Stimulated activated naive B cell treated with anti-CD40 and anti-IgM and Interleukin-4, amounts not matched to agents 10 μg/mL and 1 μg/mL and 100 μg/mL, for 72 hours (primary cell): ENCODE measurements at regions not wholly inside any gene's neighbourhood (a gene's known extent, or its start where the extent isn't known, plus 50 kb on each side); places are given as distances from the start of the nearest gene placed in this dataset.

Experiments
- ATAC-seq, 2 donors: fragments of 150-1000 bp; cut with Tn5 transposase; replicated peaks; 2 replicates each; pipeline ENCODE4 v1.10.0; 2021; ENCODE audit warnings: moderate library complexity in 1 of 2
- DNase-seq: peaks from one replicate; pipeline ENCODE4 v3.0.0; 2021
- H3K27ac Mint-ChIP-seq: one replicate; pipeline ENCODE4 v1.8.0; 2022; ENCODE audit warnings: mild to moderate bottlenecking, mixed read lengths
- H3K27me3 Mint-ChIP-seq, 2 donors: one replicate each; pipeline ENCODE4 v1.8.0; 2022; ENCODE audit warnings: mixed read lengths in 2 of 2
- H3K36me3 Mint-ChIP-seq, 2 donors: one replicate each; pipeline ENCODE4 v1.8.0; 2022; ENCODE audit warnings: mixed read lengths in 2 of 2, mild to moderate bottlenecking in 1 of 2
- H3K4me1 Mint-ChIP-seq, 2 donors: one replicate each; pipeline ENCODE4 v1.8.0; 2022; ENCODE audit warnings: mixed read lengths in 2 of 2, mild to moderate bottlenecking in 1 of 2
- H3K4me3 Mint-ChIP-seq, 2 donors: one replicate each; pipeline ENCODE4 v1.8.0; 2022; ENCODE audit warnings: mild to moderate bottlenecking in 2 of 2, mixed read lengths in 2 of 2, moderate library complexity in 1 of 2
- H3K9me3 Mint-ChIP-seq, 2 donors: one replicate each; pipeline ENCODE4 v1.8.0; 2022; ENCODE audit warnings: mixed read lengths in 2 of 2, mild to moderate bottlenecking in 1 of 2

DNA sequence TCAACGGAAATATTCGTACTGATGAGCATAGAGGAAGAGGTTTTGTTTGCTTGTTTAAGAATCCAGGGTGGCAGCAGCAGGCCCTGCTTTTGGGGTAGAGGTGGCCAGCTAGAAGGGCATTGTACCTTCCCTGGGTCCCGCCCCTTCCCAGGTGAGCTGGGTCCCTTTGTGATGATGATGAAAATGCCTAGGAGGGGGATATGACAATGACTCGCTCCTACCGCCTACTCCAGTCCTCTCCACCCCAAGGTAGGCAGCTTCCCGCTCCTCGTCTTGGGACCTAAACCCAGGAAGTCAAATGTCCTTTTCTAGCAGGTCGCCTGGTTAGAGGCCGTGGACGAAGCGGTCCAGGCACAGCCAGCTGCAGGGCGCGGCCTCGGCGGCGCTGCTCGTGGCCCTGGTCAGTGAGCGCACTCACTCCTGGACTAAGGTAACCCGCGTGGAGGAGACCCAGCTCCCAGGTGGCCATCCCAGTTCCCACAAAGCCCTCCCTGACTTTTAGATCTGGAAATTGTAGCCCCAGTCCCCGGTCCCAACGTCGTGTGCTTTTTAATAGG lies 141.4 kb downstream of the LSMEM1 start:
- DNase-seq (no peak), ATAC-seq (no peak)
- no peak overlapping the region for H3K4me3 Mint-ChIP-seq
- H3K27me3 Mint-ChIP-seq = peaks cover 6 to 7% of the 10 kb centered on the region in 2 donors
- peaks cover 9% of the 10 kb centered on the region in 2 donors for H3K9me3 Mint-ChIP-seq
- H3K4me1 Mint-ChIP-seq = no peaks in the 10 kb centered on the region
- H3K27ac Mint-ChIP-seq = no peak overlapping the region
- H3K36me3 Mint-ChIP-seq = peaks cover 0 to 3% of the 10 kb centered on the region in 2 donors

DNA sequence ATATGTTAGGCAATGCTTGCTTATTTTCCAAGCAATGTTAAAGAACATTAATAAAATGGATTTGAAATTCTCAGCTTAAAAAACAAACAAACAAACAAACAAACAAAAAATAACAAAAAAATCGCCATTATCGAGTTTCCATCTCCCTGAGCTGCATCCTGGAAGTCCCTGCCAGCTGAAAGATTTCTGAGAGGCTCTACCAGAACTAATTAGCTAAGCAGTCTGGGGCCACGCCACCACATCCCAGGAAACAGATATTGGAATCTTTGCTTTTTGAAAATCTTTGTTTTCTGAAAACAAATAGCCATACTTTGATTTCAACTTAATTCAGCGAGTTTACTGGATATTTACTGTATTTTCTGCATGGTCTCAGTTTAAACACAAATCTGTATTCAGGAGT lies 143.6 kb downstream of the LSMEM1 start:
- no peaks in the 10 kb centered on the region for H3K4me1 Mint-ChIP-seq
- ATAC-seq (no peak), DNase-seq (no peak)
- H3K27ac Mint-ChIP-seq = no peak overlapping the region
- H3K9me3 Mint-ChIP-seq = peaks cover 10 to 14% of the 10 kb centered on the region in 2 donors
- peaks cover 0 to 3% of the 10 kb centered on the region in 2 donors for H3K36me3 Mint-ChIP-seq
- H3K4me3 Mint-ChIP-seq = no peak overlapping the region
- peaks cover 3 to 6% of the 10 kb centered on the region in 2 donors for H3K27me3 Mint-ChIP-seq

DNA sequence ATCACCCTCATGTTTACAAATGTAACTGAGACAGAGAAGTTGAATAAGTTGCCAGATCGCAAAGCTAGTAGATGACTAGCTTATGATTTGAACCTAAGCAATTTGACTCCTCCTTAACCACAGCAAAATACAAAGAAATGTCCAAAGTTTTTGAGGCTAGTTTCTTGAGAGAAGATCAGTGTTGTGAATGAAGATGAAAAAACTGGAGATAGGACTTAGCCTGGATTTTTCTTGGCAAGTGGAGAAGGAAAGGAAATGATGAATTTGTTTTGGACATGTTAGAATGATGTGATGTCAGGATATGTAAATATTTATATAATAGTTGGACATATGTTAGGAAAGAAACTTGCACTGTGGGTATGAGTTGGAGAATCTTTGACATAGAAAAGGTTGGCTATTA lies 149.8 kb downstream of the LSMEM1 start:
- no peaks in the 10 kb centered on the region for H3K36me3 Mint-ChIP-seq
- DNase-seq = no peak

DNA sequence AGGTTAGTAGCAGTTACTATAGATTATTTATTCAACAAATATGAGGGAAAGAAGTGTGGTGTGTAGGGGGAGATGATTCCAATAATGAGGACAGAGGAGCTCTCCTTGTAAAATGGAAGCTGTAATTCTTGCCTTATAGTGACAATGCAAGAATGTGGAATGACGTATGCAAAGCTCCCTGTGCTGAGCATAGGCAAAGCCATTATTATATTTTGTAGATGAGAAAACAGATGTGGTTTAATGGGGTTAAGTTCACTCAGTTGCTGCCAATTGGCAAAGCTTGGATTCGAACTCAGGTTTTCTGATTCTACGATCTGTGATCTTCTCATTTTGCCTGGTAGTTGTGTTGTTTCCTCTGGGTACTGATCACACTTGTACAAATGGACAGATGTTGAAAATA lies 153.3 kb downstream of the LSMEM1 start:
- Mint-ChIP-seq H3K4me3 (no peak overlapping the region), H3K27me3 (peaks cover 0 to 3% of the 10 kb centered on the region in 2 donors), H3K36me3 (no peaks in the 10 kb centered on the region), H3K27ac (no peak overlapping the region), H3K4me1 (no peaks in the 10 kb centered on the region), H3K9me3 (no peaks in the 10 kb centered on the region)
- ATAC-seq (no peak), DNase-seq (no peak)

More for the DNA sequence above, 149.8 kb downstream of the LSMEM1 start:
- H3K4me1 Mint-ChIP-seq = no peaks in the 10 kb centered on the region
- ATAC-seq = no peak
- H3K27me3 Mint-ChIP-seq = no peaks in the 10 kb centered on the region
- no peak overlapping the region for H3K4me3 Mint-ChIP-seq
- H3K9me3 Mint-ChIP-seq = peaks cover 7 to 10% of the 10 kb centered on the region in 2 donors
- H3K27ac Mint-ChIP-seq = no peak overlapping the region

DNA sequence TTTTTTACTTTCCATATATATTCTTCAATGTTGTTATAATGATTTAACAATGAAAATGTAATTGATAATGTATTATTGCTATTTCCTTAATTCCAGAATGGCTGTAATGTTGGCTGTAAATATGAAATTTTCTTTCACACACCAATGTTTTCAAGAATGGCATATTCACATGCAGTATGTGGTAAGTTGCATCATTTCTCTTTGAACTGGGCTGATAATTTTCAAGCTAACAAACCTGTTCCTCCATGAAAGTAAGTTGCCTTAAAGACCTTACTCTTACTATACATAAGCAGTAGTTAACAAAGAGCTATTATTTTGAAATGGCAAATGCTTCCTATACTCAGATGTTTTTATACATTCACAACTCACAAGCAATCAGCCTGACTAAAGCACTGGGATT lies 154.5 kb downstream of the TMEM168 start:
- no peak overlapping the region for H3K4me3 Mint-ChIP-seq
- DNase-seq = no peak
- no peaks in the 10 kb centered on the region for H3K4me1 Mint-ChIP-seq
- no peak for ATAC-seq
- no peaks in the 10 kb centered on the region for H3K36me3 Mint-ChIP-seq
- no peaks in the 10 kb centered on the region for H3K9me3 Mint-ChIP-seq
- H3K27ac Mint-ChIP-seq = no peak overlapping the region
- peaks cover 0 to 3% of the 10 kb centered on the region in 2 donors for H3K27me3 Mint-ChIP-seq

DNA sequence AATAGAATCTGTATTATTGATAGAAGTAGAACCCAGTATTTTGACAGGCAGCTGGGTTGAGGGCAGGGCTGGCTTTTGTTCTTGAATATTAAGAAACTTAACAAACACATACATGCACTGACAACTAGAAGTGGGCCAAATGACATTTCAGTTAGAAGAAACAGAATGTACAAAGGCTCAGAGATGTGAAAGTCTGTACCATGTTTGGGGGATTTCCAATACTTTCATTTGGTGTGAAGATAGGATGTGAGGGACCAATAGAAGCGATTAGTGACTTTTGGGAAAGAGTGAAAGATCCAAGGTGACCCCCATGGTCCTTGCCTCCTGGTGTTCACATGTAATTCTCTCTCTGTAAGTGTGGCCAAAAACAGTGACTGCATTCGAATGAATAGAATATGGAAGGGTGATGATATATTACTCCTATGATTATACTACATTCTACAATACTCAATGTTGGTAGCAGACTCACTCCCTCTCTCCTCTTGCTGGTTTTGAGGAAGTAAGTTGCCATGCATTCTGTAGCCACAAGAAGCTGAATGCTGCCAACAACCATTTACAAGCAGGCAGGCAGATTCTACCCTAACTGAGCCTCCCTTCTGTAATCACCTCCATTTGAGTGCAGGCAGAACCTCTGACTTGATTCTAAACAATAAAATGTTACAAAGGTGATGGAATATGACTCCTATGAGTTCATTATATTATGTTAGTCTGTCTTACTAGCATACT lies 151.4 kb downstream of the TMEM168 start:
- no peak for ATAC-seq
- no peaks in the 10 kb centered on the region for H3K4me1 Mint-ChIP-seq

DNA sequence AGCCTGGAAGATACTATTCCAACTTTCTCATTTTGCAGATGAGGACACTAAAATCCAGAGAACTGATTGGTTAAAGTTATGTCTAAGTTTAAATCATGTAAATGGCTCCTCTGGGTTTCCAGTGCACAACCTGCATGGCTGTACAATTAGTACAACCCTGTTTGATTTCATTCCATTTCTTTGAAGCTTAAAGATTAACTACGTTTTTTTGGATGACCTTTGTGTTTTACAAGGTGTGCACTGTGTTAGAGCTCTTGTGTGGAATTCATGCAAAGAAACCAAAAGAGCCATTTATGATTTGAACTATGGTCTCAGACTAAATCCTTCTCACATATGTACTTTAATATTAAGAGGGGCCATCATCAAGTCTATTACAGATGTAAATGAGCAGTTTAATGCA lies 149.5 kb downstream of the TMEM168 start:
- peaks cover 0 to 7% of the 10 kb centered on the region in 2 donors for H3K27me3 Mint-ChIP-seq
- no peaks in the 10 kb centered on the region for H3K4me1 Mint-ChIP-seq
- peaks cover 0 to 2% of the 10 kb centered on the region in 2 donors for H3K36me3 Mint-ChIP-seq
- H3K27ac Mint-ChIP-seq = no peak overlapping the region
- H3K9me3 Mint-ChIP-seq = peaks cover 8 to 20% of the 10 kb centered on the region in 2 donors
- no peak overlapping the region for H3K4me3 Mint-ChIP-seq
- ATAC-seq (no peak), DNase-seq (no peak)

More for the DNA sequence above, 151.4 kb downstream of the TMEM168 start:
- DNase-seq = no peak
- H3K27me3 Mint-ChIP-seq = peaks cover 0 to 3% of the 10 kb centered on the region in 2 donors
- H3K27ac Mint-ChIP-seq = no peak overlapping the region
- H3K36me3 Mint-ChIP-seq = peaks cover 0 to 2% of the 10 kb centered on the region in 2 donors
- H3K9me3 Mint-ChIP-seq = peaks cover 8 to 15% of the 10 kb centered on the region in 2 donors
- H3K4me3 Mint-ChIP-seq = no peak overlapping the region

DNA sequence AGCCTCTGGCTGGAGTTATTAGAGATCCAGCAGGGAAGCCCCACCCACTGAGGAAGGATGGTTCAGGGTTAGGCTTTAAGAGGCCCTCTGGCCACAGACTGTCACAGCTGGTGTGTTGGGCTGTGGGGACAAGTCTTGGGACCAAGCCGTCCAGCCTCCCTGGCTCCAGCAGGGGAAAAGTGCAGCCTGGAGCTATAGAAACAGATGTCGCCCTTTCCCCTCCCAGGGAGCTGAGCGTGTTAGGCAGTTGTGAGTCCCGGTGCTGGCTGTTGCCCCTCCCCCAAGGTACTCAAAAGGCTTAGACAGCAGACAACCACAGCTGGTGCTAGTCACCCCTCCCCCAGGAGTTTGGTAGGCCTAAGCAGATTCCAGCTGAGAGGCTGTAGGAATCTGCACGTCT lies 143.4 kb downstream of the TMEM168 start:
- Mint-ChIP-seq H3K27me3 (peaks cover 0 to 5% of the 10 kb centered on the region in 2 donors), H3K4me3 (no peak overlapping the region), H3K4me1 (no peaks in the 10 kb centered on the region), H3K9me3 (peaks cover 15 to 30% of the 10 kb centered on the region in 2 donors), H3K36me3 (no peaks in the 10 kb centered on the region), H3K27ac (no peak overlapping the region)
- no peak for DNase-seq
- ATAC-seq = no peak

DNA sequence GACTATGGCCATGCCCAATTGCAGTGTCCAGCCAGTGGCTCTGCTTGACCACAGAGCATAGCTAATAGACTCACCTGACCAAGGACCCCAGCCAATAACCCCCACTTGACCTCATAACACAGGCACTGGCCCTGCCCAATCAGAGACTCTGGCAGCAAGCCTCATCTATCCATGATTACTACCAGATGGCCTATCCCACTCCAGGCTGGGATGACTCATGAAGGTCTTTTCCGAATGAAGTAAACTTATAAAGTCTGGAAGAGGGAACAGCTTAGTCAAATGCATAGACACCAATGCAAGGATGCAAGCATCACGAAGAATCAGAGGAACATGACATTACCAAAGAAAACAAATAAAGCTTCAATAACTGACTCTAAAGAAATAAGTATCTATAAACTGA lies 141.4 kb downstream of the TMEM168 start:
- H3K9me3 Mint-ChIP-seq = peaks cover 12 to 19% of the 10 kb centered on the region in 2 donors
- ATAC-seq = no peak
- no peak overlapping the region for H3K4me3 Mint-ChIP-seq
- no peak overlapping the region for H3K27ac Mint-ChIP-seq
- H3K27me3 Mint-ChIP-seq = peaks cover 0 to 5% of the 10 kb centered on the region in 2 donors
- no peaks in the 10 kb centered on the region for H3K4me1 Mint-ChIP-seq
- H3K36me3 Mint-ChIP-seq = no peaks in the 10 kb centered on the region
- no peak for DNase-seq

DNA sequence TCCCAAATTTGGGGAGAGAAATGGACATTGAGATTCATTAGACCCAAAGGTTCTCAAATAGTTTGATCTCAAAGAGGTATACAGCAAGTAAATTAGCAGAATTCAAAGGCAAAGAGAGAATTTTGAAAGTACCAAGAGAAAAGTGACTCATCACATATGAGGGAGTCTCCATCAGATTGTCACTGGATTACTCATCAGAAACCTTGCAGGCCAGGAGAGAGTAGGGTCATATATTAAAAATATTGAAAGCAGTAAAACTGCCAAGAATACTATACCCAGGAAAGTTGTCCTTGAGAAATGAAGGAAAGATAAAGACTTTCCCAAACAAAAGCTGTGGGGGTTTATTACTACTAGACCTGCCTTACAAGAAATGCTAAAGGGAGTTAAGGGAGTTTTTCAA lies 140.6 kb downstream of the TMEM168 start:
- Mint-ChIP-seq H3K27me3 (peaks cover 0 to 5% of the 10 kb centered on the region in 2 donors), H3K36me3 (no peaks in the 10 kb centered on the region), H3K27ac (no peak overlapping the region), H3K4me3 (no peak overlapping the region), H3K4me1 (no peaks in the 10 kb centered on the region), H3K9me3 (peaks cover 12 to 14% of the 10 kb centered on the region in 2 donors)
- DNase-seq (no peak), ATAC-seq (no peak)

DNA sequence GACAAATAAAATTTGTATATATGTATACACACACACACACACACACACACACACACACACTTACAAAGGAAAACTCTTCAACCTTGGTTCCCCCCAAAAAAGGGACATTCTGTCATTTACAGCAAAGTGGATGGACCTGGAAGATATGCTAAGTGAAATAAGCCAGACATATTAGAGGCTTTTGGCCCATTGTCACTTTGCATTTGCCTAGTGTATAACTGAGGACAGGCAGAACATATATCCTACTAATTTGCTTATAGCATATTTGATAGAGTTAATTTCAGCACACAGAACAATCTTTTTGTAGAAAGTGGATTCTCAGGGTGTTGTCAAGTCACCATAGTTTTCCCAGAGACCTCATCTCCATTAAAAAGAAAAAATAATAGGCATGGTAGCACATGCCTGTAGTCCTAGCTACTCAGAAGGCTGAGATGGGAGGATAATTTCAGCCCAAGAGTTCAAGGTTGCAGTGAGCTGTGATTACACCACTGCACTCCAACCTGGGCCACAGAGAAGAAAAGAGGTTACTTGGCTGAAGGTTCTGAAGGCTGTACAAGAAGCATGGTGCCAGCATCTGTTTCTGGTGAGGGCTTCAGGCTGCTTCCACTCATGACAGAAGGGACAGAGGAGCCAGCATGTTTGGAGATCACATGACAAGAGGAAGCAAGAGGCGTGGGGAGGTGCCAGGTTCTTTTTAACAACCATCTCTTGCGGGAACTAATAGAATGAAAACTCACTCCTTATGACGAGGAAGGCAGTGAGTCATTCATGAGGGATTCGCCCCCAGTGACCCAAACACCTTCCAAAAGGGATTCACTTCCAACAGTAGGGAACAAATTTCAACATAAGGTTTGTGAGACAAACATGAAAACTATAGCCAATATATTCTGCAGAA lies 135.6 kb downstream of the TMEM168 start:
- no peak for ATAC-seq
- Mint-ChIP-seq H3K4me3 (no peak overlapping the region), H3K9me3 (peaks cover 4 to 5% of the 10 kb centered on the region in 2 donors), H3K36me3 (no peaks in the 10 kb centered on the region), H3K4me1 (no peaks in the 10 kb centered on the region), H3K27ac (no peak overlapping the region), H3K27me3 (no peaks in the 10 kb centered on the region)
- no peak for DNase-seq

DNA sequence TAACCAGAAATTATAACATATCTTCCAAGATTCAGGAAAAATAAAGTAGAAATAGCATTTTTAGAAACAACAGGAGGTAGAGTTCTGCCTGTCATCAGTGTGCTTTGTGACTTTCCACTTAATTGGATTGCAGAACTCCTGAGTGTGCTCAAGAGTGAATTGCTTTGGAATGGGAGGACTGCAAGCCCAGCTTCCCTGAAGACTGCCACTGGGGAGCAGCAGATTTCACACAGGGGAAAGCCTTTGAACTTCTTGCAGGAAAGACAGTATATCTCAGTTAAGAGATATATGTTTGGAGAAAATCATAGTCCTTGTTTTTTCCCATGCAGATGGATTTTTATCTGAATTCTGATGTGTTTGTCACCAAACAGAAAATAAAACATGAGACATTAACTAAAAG lies 124.5 kb downstream of the TMEM168 start:
- ATAC-seq = no peak

DNA sequence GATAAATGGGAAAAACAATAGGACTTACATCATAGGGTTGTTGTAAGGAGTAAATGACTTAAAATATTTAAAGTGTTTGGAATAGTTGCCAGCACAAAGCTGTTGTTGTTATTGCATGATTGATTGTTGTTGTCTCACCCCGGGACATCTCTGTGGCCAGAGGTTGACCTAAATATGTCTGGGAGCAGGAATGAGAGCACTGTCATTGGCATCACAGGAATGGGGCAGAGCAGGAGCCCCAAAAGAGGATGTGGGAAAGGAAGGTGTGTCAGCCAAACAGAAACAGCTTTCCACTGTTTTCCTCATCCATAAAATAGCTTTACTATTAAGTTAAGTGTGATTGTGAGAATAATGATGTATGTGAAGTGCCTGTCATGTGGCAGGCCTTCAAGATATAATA lies 121.6 kb downstream of the TMEM168 start:
- Mint-ChIP-seq H3K27me3 (peaks cover 0 to 12% of the 10 kb centered on the region in 2 donors), H3K27ac (no peak overlapping the region), H3K9me3 (no peaks in the 10 kb centered on the region), H3K36me3 (no peaks in the 10 kb centered on the region), H3K4me1 (no peaks in the 10 kb centered on the region), H3K4me3 (no peak overlapping the region)
- ATAC-seq (no peak), DNase-seq (no peak)

More for the DNA sequence above, 124.5 kb downstream of the TMEM168 start:
- H3K4me3 Mint-ChIP-seq = no peak overlapping the region
- H3K27me3 Mint-ChIP-seq = peaks cover 0 to 11% of the 10 kb centered on the region in 2 donors
- no peaks in the 10 kb centered on the region for H3K4me1 Mint-ChIP-seq
- H3K27ac Mint-ChIP-seq = no peak overlapping the region
- H3K36me3 Mint-ChIP-seq = no peaks in the 10 kb centered on the region
- DNase-seq = no peak
- H3K9me3 Mint-ChIP-seq = no peaks in the 10 kb centered on the region

DNA sequence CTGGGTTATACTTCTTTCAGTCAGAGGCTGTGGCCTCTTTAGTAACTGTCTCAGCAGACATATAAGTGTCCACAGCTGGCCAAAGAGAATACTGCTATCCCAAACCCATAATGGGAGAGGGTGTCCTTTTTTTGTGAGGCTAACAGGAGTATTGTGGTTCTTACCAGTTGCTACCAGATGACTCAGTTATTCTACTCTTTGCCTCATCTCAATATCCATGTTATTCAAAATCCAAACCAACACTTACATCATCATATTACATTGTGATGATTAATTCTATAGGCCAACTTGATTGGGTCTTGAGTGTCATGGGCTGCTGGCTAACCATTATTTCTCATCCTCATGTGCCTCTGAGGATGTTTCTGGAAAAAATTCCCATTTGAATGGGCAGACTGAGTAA lies 120.9 kb downstream of the TMEM168 start:
- H3K27ac Mint-ChIP-seq = no peak overlapping the region
- no peak for ATAC-seq

More for the DNA sequence above, 120.9 kb downstream of the TMEM168 start:
- H3K9me3 Mint-ChIP-seq = no peaks in the 10 kb centered on the region
- no peaks in the 10 kb centered on the region for H3K36me3 Mint-ChIP-seq
- H3K27me3 Mint-ChIP-seq = peaks cover 4 to 17% of the 10 kb centered on the region in 2 donors
- H3K4me3 Mint-ChIP-seq = no peak overlapping the region
- DNase-seq = no peak
- no peaks in the 10 kb centered on the region for H3K4me1 Mint-ChIP-seq
